PFSK-1 (cell line): ENCODE measurements at regions not wholly inside any gene's neighbourhood (a gene's known extent, or its start where the extent isn't known, plus 50 kb on each side); places are given as distances from the start of the nearest gene placed in this dataset.

Experiments
- POLR2AphosphoS5 ChIP-seq: IDR thresholded peaks from 2 replicates; pipeline ENCODE4 v1.6.1; 2012; ENCODE audit warnings: low read depth, mild to moderate bottlenecking, control low read depth, low read length, moderate library complexity
- TAF1 ChIP-seq: IDR thresholded peaks from 2 replicates; pipeline ENCODE4 v1.6.1; 2012; ENCODE audit warnings: low read length, control low read depth, borderline replicate concordance; ENCODE audit not compliant: insufficient read depth

DNA sequence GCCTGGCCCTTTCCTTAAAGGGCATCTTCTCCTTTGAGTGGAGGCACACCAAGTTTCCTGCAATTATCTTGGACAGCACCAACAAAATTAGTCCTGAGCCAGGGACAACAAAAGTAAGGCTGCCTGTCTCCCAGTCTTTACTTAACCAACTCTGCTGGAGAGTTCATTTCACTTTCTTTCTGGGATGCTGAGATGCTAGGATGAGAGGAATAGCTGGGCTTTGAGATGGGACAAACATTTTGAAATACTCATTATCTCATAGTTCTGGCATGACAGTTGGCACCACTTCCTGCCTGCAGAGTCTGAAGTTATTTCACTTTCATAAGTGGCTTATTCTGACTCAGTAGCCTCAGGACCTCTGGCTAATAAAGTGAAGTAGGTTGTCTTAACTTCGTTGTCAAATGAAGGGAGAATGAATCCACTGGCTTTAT, 157.0 kb downstream of the C9orf152 start:
- TF ChIP-seq TAF1 (no peak), POLR2AphosphoS5 (no peak)
